ENCODE measurements at regions not wholly inside any gene's neighbourhood (a gene's known extent, or its start where the extent isn't known, plus 50 kb on each side); places are given as distances from the start of the nearest gene placed in this dataset.

- H3K4me1 Mint-ChIP-seq (ENCODE audit: unreplicated experiment) = peaks cover 3% of the 10 kb centered on the region
- no peaks in the 10 kb centered on the region for H3K27me3 Mint-ChIP-seq (ENCODE audit: unreplicated experiment)
- H3K4me3 Mint-ChIP-seq (ENCODE audit: unreplicated experiment) = no peak overlapping the region
- H3K36me3 Mint-ChIP-seq (ENCODE audit: unreplicated experiment) = no peaks in the 10 kb centered on the region
- TF ChIP-seq CTCF (IDR thresholded peaks at IDR 0.05) = no peak
- DNase-seq (ENCODE audit: extremely low spot score, unreplicated experiment) = no peak
- no peak overlapping the region for H3K27ac Mint-ChIP-seq (ENCODE audit: unreplicated experiment)
- H3K9me3 Mint-ChIP-seq (ENCODE audit: unreplicated experiment) = no peaks in the 10 kb centered on the region
These were observed 637.7 kb upstream of the UBE2E2 start for GRCh38 chr3:22565393-22565792.

DNA sequence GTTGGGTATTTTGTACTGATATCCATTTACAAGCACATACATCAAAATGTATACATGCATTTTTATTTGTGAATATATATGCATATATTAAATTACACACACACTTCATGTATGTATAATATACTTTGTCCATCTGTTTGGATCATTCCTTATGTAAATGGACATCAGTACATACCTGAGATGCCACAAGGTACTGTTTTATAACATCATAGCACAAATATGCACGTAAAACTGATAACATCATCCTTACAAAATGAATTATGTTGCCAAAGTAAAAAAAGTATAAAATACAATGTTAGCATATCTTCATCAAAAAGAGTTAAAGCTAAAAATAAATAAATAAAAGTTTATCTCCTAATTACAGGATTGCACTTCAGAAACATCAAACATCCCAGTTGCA lies 634.8 kb upstream of the UBE2E2 start:
- DNase-seq (ENCODE audit: extremely low spot score, unreplicated experiment) = no peak
- H3K27me3 Mint-ChIP-seq (ENCODE audit: unreplicated experiment) = no peaks in the 10 kb centered on the region
- no peaks in the 10 kb centered on the region for H3K36me3 Mint-ChIP-seq (ENCODE audit: unreplicated experiment)
- peaks cover 3% of the 10 kb centered on the region for H3K4me1 Mint-ChIP-seq (ENCODE audit: unreplicated experiment)
- TF ChIP-seq CTCF (IDR thresholded peaks at IDR 0.05) = no peak
- H3K9me3 Mint-ChIP-seq (ENCODE audit: unreplicated experiment) = no peaks in the 10 kb centered on the region
- H3K27ac Mint-ChIP-seq (ENCODE audit: unreplicated experiment) = no peak overlapping the region
- H3K4me3 Mint-ChIP-seq (ENCODE audit: unreplicated experiment) = no peak overlapping the region

DNA sequence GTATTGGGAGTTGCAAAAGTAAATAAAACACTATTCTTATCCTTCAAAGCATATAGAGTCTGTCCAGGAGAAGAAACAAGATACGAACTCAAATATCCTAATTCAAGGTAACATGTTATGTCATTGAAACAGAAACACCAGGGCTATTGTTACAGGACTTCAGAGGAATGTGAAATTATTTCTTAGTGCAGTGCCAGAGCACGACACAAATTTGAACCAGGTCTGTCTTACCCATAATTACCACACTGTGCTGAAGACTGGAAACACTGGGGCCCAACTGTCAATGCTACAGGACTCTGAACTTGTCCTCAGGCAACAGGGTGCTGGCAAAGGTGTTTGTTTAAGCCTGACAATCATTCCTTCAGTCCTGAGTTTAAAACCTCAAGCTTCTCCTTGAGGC lies 633.6 kb upstream of the UBE2E2 start:
- H3K4me3 Mint-ChIP-seq (ENCODE audit: unreplicated experiment) = no peak overlapping the region
- no peak for DNase-seq (ENCODE audit: extremely low spot score, unreplicated experiment)
- H3K27ac Mint-ChIP-seq (ENCODE audit: unreplicated experiment) = no peak overlapping the region

DNA sequence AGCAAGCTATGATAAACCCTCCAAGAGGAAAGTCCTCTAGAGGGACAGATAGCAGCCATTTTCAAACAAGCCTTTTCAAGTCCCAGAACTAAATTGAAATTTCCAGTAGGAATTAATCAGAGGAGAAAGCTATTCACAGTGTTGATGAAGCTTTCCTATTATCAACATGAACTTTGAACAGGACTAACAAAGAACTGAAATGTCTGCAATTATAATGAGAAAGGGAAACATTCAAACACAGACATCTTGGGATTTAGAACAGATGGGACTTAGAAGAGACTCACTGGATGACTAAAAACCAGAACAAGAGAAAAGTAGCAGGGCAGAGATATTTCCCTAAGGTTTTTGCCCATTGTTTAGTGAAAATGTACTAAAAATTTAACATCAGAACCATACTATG lies 622.1 kb upstream of the UBE2E2 start:
- Mint-ChIP-seq H3K4me1 (ENCODE audit: unreplicated experiment) (no peaks in the 10 kb centered on the region), H3K4me3 (ENCODE audit: unreplicated experiment) (no peak overlapping the region), H3K36me3 (ENCODE audit: unreplicated experiment) (no peaks in the 10 kb centered on the region), H3K9me3 (ENCODE audit: unreplicated experiment) (no peaks in the 10 kb centered on the region), H3K27me3 (ENCODE audit: unreplicated experiment) (no peaks in the 10 kb centered on the region), H3K27ac (ENCODE audit: unreplicated experiment) (no peak overlapping the region)
- DNase-seq (ENCODE audit: extremely low spot score, unreplicated experiment) = no peak
- TF ChIP-seq CTCF (IDR thresholded peaks at IDR 0.05) = no peak

More for the DNA sequence above, 633.6 kb upstream of the UBE2E2 start:
- Mint-ChIP-seq H3K36me3 (ENCODE audit: unreplicated experiment) (no peaks in the 10 kb centered on the region), H3K4me1 (ENCODE audit: unreplicated experiment) (peaks cover 3% of the 10 kb centered on the region), H3K9me3 (ENCODE audit: unreplicated experiment) (no peaks in the 10 kb centered on the region), H3K27me3 (ENCODE audit: unreplicated experiment) (peaks cover 3% of the 10 kb centered on the region)
- TF ChIP-seq CTCF (IDR thresholded peaks at IDR 0.05) = no peak

GRCh38 chr3:22582266-22582665 lies 620.9 kb upstream of the UBE2E2 start:
- Mint-ChIP-seq H3K9me3 (ENCODE audit: unreplicated experiment) (no peaks in the 10 kb centered on the region), H3K4me1 (ENCODE audit: unreplicated experiment) (no peaks in the 10 kb centered on the region), H3K27ac (ENCODE audit: unreplicated experiment) (no peak overlapping the region), H3K4me3 (ENCODE audit: unreplicated experiment) (no peak overlapping the region), H3K27me3 (ENCODE audit: unreplicated experiment) (no peaks in the 10 kb centered on the region), H3K36me3 (ENCODE audit: unreplicated experiment) (no peaks in the 10 kb centered on the region)
- no peak for DNase-seq (ENCODE audit: extremely low spot score, unreplicated experiment)
- no peak for TF ChIP-seq CTCF (IDR thresholded peaks at IDR 0.05)
